Endothelial cell of umbilical vein (primary cell): ENCODE measurements at regions not wholly inside any gene's neighbourhood (a gene's known extent, or its start where the extent isn't known, plus 50 kb on each side); places are given as distances from the start of the nearest gene placed in this dataset.

Experiments
- BruUV-seq: library from RNA; stranded (reverse); fragments of 400-500 nt; replicated peaks from 2 replicates; lab custom pipeline; 2021; lab: Mats Ljungman, UMichigan
- CTCF ChIA-PET: fragments of 300-600, 350-600 bp; sonication (Branson Sonifier 250); formaldehyde crosslinking; loops from one replicate; lab custom pipeline; 2021; ENCODE audit warnings: antibody characterized with exemption, inconsistent platforms; lab: Charles Lee
- POLR2A ChIA-PET: fragments of 300-600, 350-600 bp; sonication (Branson Sonifier 250); formaldehyde crosslinking; loops from one replicate; lab custom pipeline; 2021; ENCODE audit warnings: antibody characterized with exemption, inconsistent platforms; lab: Charles Lee
- DNase-seq: peaks from one replicate; pipeline ENCODE4 v3.0.0-alpha.2; 2011; ENCODE audit warnings: low read depth, low spot score
- FAIRE-seq: peaks from 2 replicates; lab custom pipeline; 2011; peaks lifted over from hg19 to GRCh38; lab: Jason Lieb, UNC
- H2AFZ ChIP-seq: 2 replicates; pipeline ENCODE4 v1.6.0; 2012; ENCODE audit warnings: low read depth, low read length, control low read depth, inconsistent platforms
- H3K27ac ChIP-seq: 2 replicates; pipeline ENCODE4 v1.5.1; 2011; ENCODE audit warnings: low read depth, mild to moderate bottlenecking, control low read depth, low read length, moderate library complexity; ENCODE audit not compliant: insufficient read depth
- H3K27me3 ChIP-seq, 2 experiments: 2 replicates each; pipeline versions ENCODE4 v1.6.0 to v1.6.1; 2011; ENCODE audit warnings: low read length in 2 of 2, mixed read lengths in 1 of 2; ENCODE audit not compliant: control insufficient read depth in 2 of 2, insufficient read depth in 2 of 2
- H3K36me3 ChIP-seq, 2 experiments: 2 replicates in 1 of 2; 3 replicates in 1 of 2; pipeline ENCODE4 v1.5.1; 2011; ENCODE audit warnings: low read length in 2 of 2, mild to moderate bottlenecking in 1 of 2, moderate library complexity in 1 of 2; ENCODE audit not compliant: control insufficient read depth in 2 of 2, insufficient read depth in 2 of 2; ENCODE audit errors: extremely low read depth in 1 of 2
- H3K4me1 ChIP-seq: 3 replicates; pipeline ENCODE4 v1.5.1; 2011; ENCODE audit warnings: mild to moderate bottlenecking, low read length; ENCODE audit not compliant: control insufficient read depth, insufficient read depth; ENCODE audit errors: extremely low read depth
- H3K4me2 ChIP-seq: 2 replicates; pipeline ENCODE4 v1.6.1; 2011; ENCODE audit warnings: low read length, control low read depth, mixed read lengths; ENCODE audit not compliant: insufficient read depth
- H3K4me3 ChIP-seq, 3 experiments: fragments of 200-600 bp in 1 of 3; sonication (generic), shearing (Covaris generic) in 1 of 3; replicated peaks in 1 of 3; 2 replicates each; pipeline ENCODE4 v1.5.1; 2011 to 2016; ENCODE audit warnings: control low read depth in 3 of 3, low read length in 3 of 3, mild to moderate bottlenecking in 2 of 3, inconsistent platforms in 1 of 3, low read depth in 1 of 3, moderate library complexity in 1 of 3; ENCODE audit not compliant: insufficient read depth in 1 of 3
- H3K79me2 ChIP-seq: 2 replicates; pipeline ENCODE4 v1.6.0; 2012; ENCODE audit warnings: low read length, inconsistent platforms; ENCODE audit not compliant: control insufficient read depth, insufficient read depth
- H3K9ac ChIP-seq: replicated peaks from 2 replicates; pipeline ENCODE3; 2011; ENCODE audit warnings: low read length, control low read depth; ENCODE audit not compliant: insufficient read depth; ENCODE audit errors: extremely low read depth
- H3K9me1 ChIP-seq: replicated peaks from 3 replicates; pipeline ENCODE4 v1.6.0; 2011; ENCODE audit warnings: mild to moderate bottlenecking, low read length; ENCODE audit not compliant: control insufficient read depth, insufficient read depth; ENCODE audit errors: extremely low read depth
- H3K9me3 ChIP-seq: replicated peaks from 2 replicates; pipeline ENCODE4 v1.5.1; 2012; ENCODE audit warnings: low read length, inconsistent platforms; ENCODE audit not compliant: control insufficient read depth, insufficient read depth
- H4K20me1 ChIP-seq: replicated peaks from 2 replicates; pipeline ENCODE3; 2011; ENCODE audit warnings: mild to moderate bottlenecking, low read length; ENCODE audit not compliant: control insufficient read depth, insufficient read depth; ENCODE audit errors: extremely low read depth
- CTCF ChIP-seq, 2 donors: IDR thresholded peaks; 1 replicate in 1 of 2; 2 replicates in 1 of 2; pipeline ENCODE4 v1.5.1; 2011; ENCODE audit warnings: low read length in 2 of 2, mild to moderate bottlenecking in 2 of 2, moderate library complexity in 2 of 2, control low read depth in 1 of 2, inconsistent platforms in 1 of 2, low read depth in 1 of 2; ENCODE audit not compliant: insufficient read depth in 1 of 2; ENCODE audit errors: extremely low read depth in 1 of 2
- EZH2 ChIP-seq: IDR thresholded peaks from 2 replicates; pipeline ENCODE4 v1.6.1; 2012; ENCODE audit warnings: borderline replicate concordance, low read depth, mild to moderate bottlenecking, moderate library complexity, low read length, inconsistent platforms; ENCODE audit not compliant: severe bottlenecking
- FOS ChIP-seq: IDR thresholded peaks from 2 replicates; pipeline ENCODE4 v1.6.1; 2011; ENCODE audit warnings: mild to moderate bottlenecking, low read length, moderate library complexity, borderline replicate concordance; ENCODE audit not compliant: insufficient read depth
- GATA2 ChIP-seq: IDR thresholded peaks from 2 replicates; pipeline ENCODE4 v1.7.0; 2011; ENCODE audit warnings: low read depth, mild to moderate bottlenecking, moderate library complexity, mixed read lengths, low read length; ENCODE audit not compliant: insufficient read length, insufficient read depth
- JUN ChIP-seq: IDR thresholded peaks from 2 replicates; pipeline ENCODE4 v1.6.1; 2011; ENCODE audit warnings: borderline replicate concordance, low read depth; ENCODE audit not compliant: insufficient read length, insufficient read depth
- MAX ChIP-seq: IDR thresholded peaks from 2 replicates; pipeline ENCODE4 v1.6.1; 2011; ENCODE audit not compliant: insufficient read depth, insufficient read length
- MYC ChIP-seq: IDR thresholded peaks from one replicate; pipeline ENCODE4 v1.6.1; 2011; ENCODE audit warnings: mild to moderate bottlenecking, low read depth, low read length
- POLR2A ChIP-seq: IDR thresholded peaks from 2 replicates; pipeline ENCODE4 v1.6.1; 2012; ENCODE audit warnings: low read depth, mild to moderate bottlenecking, control low read depth, low read length
- POLR2AphosphoS5 ChIP-seq: IDR thresholded peaks from 2 replicates; pipeline ENCODE4 v1.6.1; 2012; ENCODE audit warnings: low read depth, mild to moderate bottlenecking, control low read depth, low read length, moderate library complexity; ENCODE audit not compliant: insufficient read depth
- dilution Hi-C: fragments of 300-500 bp; cut with MboI; formaldehyde crosslinking; loops from one replicate; pipeline ENCODE4 v1.15.0; 2019; ENCODE audit warnings: low sequenced_read_pairs; ENCODE audit not compliant: extremely low pct_ligation_motif_present
- intact Hi-C: fragments of 100-400 bp; cut with micrococcal nuclease; formaldehyde crosslinking; loops from one replicate; pipeline ENCODE4 v1.10.0; 2022

- H3K4me2 ChIP-seq: no peak overlapping the region
- dilution Hi-C loops (no loop called here), intact Hi-C loops (no loop called here)
- no peak overlapping the region for H3K9ac ChIP-seq
- FAIRE-seq (no peak), DNase-seq (no peak)
- ChIA-PET CTCF (no interaction called here), POLR2A (no interaction called here)
- H3K4me1 ChIP-seq: no peaks in the 10 kb centered on the region
- H4K20me1 ChIP-seq: no peaks in the 10 kb centered on the region
- H3K27ac ChIP-seq: no peak overlapping the region
- TF ChIP-seq EZH2: no peak
- TF ChIP-seq FOS: no peak
- TF ChIP-seq GATA2: no peak
- TF ChIP-seq MAX: no peak
- no peak for TF ChIP-seq CTCF (IDR thresholded peaks at IDR 0.05; ENCODE audit: extremely low read depth in 1 of 2, insufficient read depth in 1 of 2, low read depth in 1 of 2, low read length in 2 of 2)
- H3K4me3 ChIP-seq: no peak overlapping the region
- no peaks in the 10 kb centered on the region for H3K9me3 ChIP-seq
- BruUV-seq: no TSS peak
- H3K79me2 ChIP-seq: no peaks in the 10 kb centered on the region
- no peaks in the 10 kb centered on the region for H3K27me3 ChIP-seq
- H3K9me1 ChIP-seq: no peaks in the 10 kb centered on the region
- H3K36me3 ChIP-seq: no peaks in the 10 kb centered on the region
- no peak overlapping the region for H2AFZ ChIP-seq
Observed at GRCh38 chr10:47196691-47197090, 103.3 kb upstream of the GDF10 start.

- no TSS peak for BruUV-seq
- dilution Hi-C loops (no loop called here), intact Hi-C loops (no loop called here)
- ChIA-PET POLR2A (no interaction called here), CTCF (no interaction called here)
- Histone ChIP-seq H3K27ac (no peak overlapping the region), H2AFZ (no peak overlapping the region), H3K9me1 (no peaks in the 10 kb centered on the region), H4K20me1 (no peaks in the 10 kb centered on the region), H3K27me3 (no peaks in the 10 kb centered on the region), H3K9ac (no peak overlapping the region), H3K4me2 (no peak overlapping the region), H3K4me1 (no peaks in the 10 kb centered on the region), H3K4me3 (no peak overlapping the region), H3K9me3 (no peaks in the 10 kb centered on the region), H3K36me3 (no peaks in the 10 kb centered on the region), H3K79me2 (no peaks in the 10 kb centered on the region)
- FAIRE-seq (no peak), DNase-seq (no peak)
- TF ChIP-seq MYC (no peak), GATA2 (no peak), POLR2AphosphoS5 (no peak), JUN (no peak), EZH2 (no peak), POLR2A (no peak), MAX (no peak), CTCF (IDR thresholded peaks at IDR 0.05; ENCODE audit: extremely low read depth in 1 of 2, insufficient read depth in 1 of 2, low read depth in 1 of 2, low read length in 2 of 2) (no peak), FOS (no peak)
Observed at GRCh38 chr10:47198221-47198620, 101.8 kb upstream of the GDF10 start.
